GM12878 (cell line): ENCODE measurements at regions not wholly inside any gene's neighbourhood (a gene's known extent, or its start where the extent isn't known, plus 50 kb on each side); places are given as distances from the start of the nearest gene placed in this dataset.

Experiments
- ATAC-seq: fragments of 200-7000 bp; cut with Tn5 transposase; 3 replicates; pipeline ENCODE4 v1.9.1; 2020; ENCODE audit warnings: mild to moderate bottlenecking, moderate library complexity
- BruUV-seq: library from RNA; stranded (reverse); fragments of 400-500 nt; replicated peaks from 2 replicates; lab custom pipeline; 2021; lab: Mats Ljungman, UMichigan
- CTCF ChIA-PET: fragments of 300-600 bp; sonication (Branson Sonifier 250); formaldehyde crosslinking; extraction: SDS; loops from one replicate; lab custom pipeline; 2021; ENCODE audit warnings: inconsistent platforms; lab: Yijun Ruan, JAX
- POLR2A ChIA-PET: fragments of 350-600 bp; formaldehyde crosslinking; extraction: SDS; loops from one replicate; lab custom pipeline; 2021; ENCODE audit warnings: inconsistent platforms; lab: Charles Lee
- RAD21 ChIA-PET: fragments of 300-600 bp; sonication (Branson Sonifier 250); formaldehyde crosslinking; loops from one replicate; lab custom pipeline; 2023; ENCODE audit warnings: antibody characterized with exemption; ENCODE audit not compliant: unreplicated experiment; lab: Charles Lee
- SMC1A ChIA-PET: fragments of 300-600 bp; sonication (Branson Sonifier 250); formaldehyde crosslinking; loops from one replicate; lab custom pipeline; 2023; ENCODE audit not compliant: unreplicated experiment, uncharacterized antibody; lab: Charles Lee
- DNase-seq: peaks from one replicate; pipeline ENCODE4 v3.0.0-alpha.2; 2011; ENCODE audit warnings: low read depth, low spot score
- FAIRE-seq: peaks from 3 replicates; lab custom pipeline; 2011; peaks lifted over from hg19 to GRCh38; lab: Jason Lieb, UNC
- H2AFZ ChIP-seq: 2 replicates; pipeline ENCODE4 v1.6.0; 2011; ENCODE audit warnings: low read depth, low read length, control low read depth; ENCODE audit not compliant: control insufficient read depth
- H3K27ac ChIP-seq: 2 replicates; pipeline ENCODE4 v1.5.1; 2011; ENCODE audit warnings: control low read depth; ENCODE audit not compliant: control insufficient read depth, insufficient read depth
- H3K27me3 ChIP-seq, 2 experiments: replicated peaks in 1 of 2; 2 replicates each; pipeline versions ENCODE4 v1.6.0 to v1.6.1; 2011; ENCODE audit warnings: low read length in 1 of 2; ENCODE audit not compliant: control insufficient read depth in 2 of 2, insufficient read depth in 2 of 2
- H3K36me3 ChIP-seq, 2 experiments: 2 replicates each; pipeline ENCODE4 v1.5.1; 2011; ENCODE audit warnings: low read length in 1 of 2; ENCODE audit not compliant: control insufficient read depth in 2 of 2, insufficient read depth in 2 of 2
- H3K4me1 ChIP-seq: 2 replicates; pipeline ENCODE4 v1.6.1; 2011; ENCODE audit warnings: mild to moderate bottlenecking, low read length, moderate library complexity, mixed read lengths; ENCODE audit not compliant: control insufficient read depth, insufficient read depth
- H3K4me2 ChIP-seq: 2 replicates; pipeline ENCODE4 v1.6.0; 2011; ENCODE audit warnings: control low read depth; ENCODE audit not compliant: control insufficient read depth, insufficient read depth
- H3K4me3 ChIP-seq: fragments of 200-600 bp; sonication (generic); 2 replicates; pipeline ENCODE4 v1.5.1; 2016
- H3K79me2 ChIP-seq: 2 replicates; pipeline ENCODE4 v1.6.0; 2011; ENCODE audit warnings: low read length; ENCODE audit not compliant: control insufficient read depth, insufficient read depth
- H3K9ac ChIP-seq: 2 replicates; pipeline ENCODE4 v1.8.0; 2011; ENCODE audit warnings: low read length, control low read depth, mixed read lengths; ENCODE audit not compliant: control insufficient read depth, insufficient read depth
- H3K9me3 ChIP-seq: replicated peaks from 3 replicates; pipeline ENCODE4 v1.5.1; 2011; ENCODE audit warnings: mild to moderate bottlenecking, low read length; ENCODE audit not compliant: control insufficient read depth, insufficient read depth
- H4K20me1 ChIP-seq: 2 replicates; pipeline ENCODE4 v1.6.0; 2011; ENCODE audit not compliant: control insufficient read depth, insufficient read depth
- ATF2 ChIP-seq: IDR thresholded peaks from 2 replicates; pipeline ENCODE4 v1.6.1; 2012; ENCODE audit warnings: low read length, inconsistent platforms
- EED ChIP-seq: sonication (generic); IDR thresholded peaks from 2 replicates; pipeline ENCODE4 v1.6.1; 2016; ENCODE audit warnings: antibody characterized with exemption, low read depth
- EGR1 ChIP-seq, 2 experiments: IDR thresholded peaks; 1 replicate in 1 of 2; 2 replicates in 1 of 2; pipeline ENCODE4 v1.6.1; 2011 to 2012; ENCODE audit warnings: low read depth in 2 of 2, low read length in 2 of 2, borderline replicate concordance in 1 of 2, mild to moderate bottlenecking in 1 of 2, moderate library complexity in 1 of 2
- FOXK2 ChIP-seq: fragments of 450-650 bp; IDR thresholded peaks from 2 replicates; pipeline ENCODE4 v1.6.1; 2017; ENCODE audit warnings: mild to moderate bottlenecking, moderate library complexity
- NFIC ChIP-seq: IDR thresholded peaks from 2 replicates; pipeline ENCODE4 v1.6.1; 2012; ENCODE audit warnings: low read depth, mild to moderate bottlenecking, inconsistent platforms, low read length, moderate library complexity
- PRDM15 ChIP-seq: fragments of 450-650 bp; formaldehyde crosslinking; IDR thresholded peaks from 2 replicates; pipeline ENCODE4 v1.4.0; 2020; ENCODE audit warnings: mild to moderate bottlenecking, moderate library complexity
- SRF ChIP-seq, 2 experiments: IDR thresholded peaks; 2 replicates each; pipeline ENCODE4 v1.6.1; 2011; ENCODE audit warnings: low read depth in 2 of 2, low read length in 2 of 2, mild to moderate bottlenecking in 1 of 2, moderate library complexity in 1 of 2
- TARDBP ChIP-seq: IDR thresholded peaks from 2 replicates; pipeline ENCODE4 v1.6.1; 2016; ENCODE audit warnings: borderline replicate concordance
- in situ Hi-C: fragments of 300-500 bp; cut with MboI; formaldehyde crosslinking; loops from 9 replicates; pipeline ENCODE4 v1.14.3; 2018; ENCODE audit warnings: mixed read lengths
- intact Hi-C: fragments of 100-400 bp; cut with micrococcal nuclease; formaldehyde crosslinking; loops from one replicate; pipeline ENCODE4 v1.14.2; 2022; ENCODE audit not compliant: unreplicated experiment

GRCh38 chr3:31013090-31013489, 118.6 kb upstream of the GADL1 start:
- Histone ChIP-seq H3K9ac (no peak overlapping the region), H3K4me1 (no peaks in the 10 kb centered on the region), H3K79me2 (no peaks in the 10 kb centered on the region), H3K36me3 (no peaks in the 10 kb centered on the region), H3K9me3 (no peaks in the 10 kb centered on the region; the same call in 2 of the 3 replicates), H3K4me3 (no peak overlapping the region), H3K27ac (no peak overlapping the region), H3K4me2 (no peak overlapping the region), H4K20me1 (no peaks in the 10 kb centered on the region), H3K27me3 (no peaks in the 10 kb centered on the region), H2AFZ (no peak overlapping the region)
- ATAC-seq (no peak), FAIRE-seq (no peak), DNase-seq (no peak)
- TF ChIP-seq SRF (IDR thresholded peaks at IDR 0.05; ENCODE audit: low read depth in 2 of 2, low read length in 2 of 2), result no peak
- no peak for TF ChIP-seq ATF2
- no peak for TF ChIP-seq NFIC
- no peak for TF ChIP-seq PRDM15 (CRISPR knock-in tag)
- no peak for TF ChIP-seq FOXK2
- no peak for TF ChIP-seq EGR1 (IDR thresholded peaks at IDR 0.05; ENCODE audit: borderline replicate concordance in 1 of 2, low read depth in 2 of 2, low read length in 2 of 2)
- TF ChIP-seq EED, result no peak
- no peak for TF ChIP-seq TARDBP
- ChIA-PET CTCF (no interaction called here), RAD21 (no interaction called here), POLR2A (no interaction called here), SMC1A (interaction anchor here (0.8 kb wide), 1 partner anchor 47 kb away, joined by 3 read pairs; no protein-coding TSS in a partner anchor)
- intact Hi-C loops (no loop called here), in situ Hi-C loops (no loop called here)
- BruUV-seq, result no TSS peak
